A549 (cell line): ENCODE measurements at regions not wholly inside any gene's neighbourhood (a gene's known extent, or its start where the extent isn't known, plus 50 kb on each side); places are given as distances from the start of the nearest gene placed in this dataset.

Experiments
- ATAC-seq, 2 experiments: fragments of 200-7000 bp in 1 of 2; fragments of >200 bp in 1 of 2; cut with Nextera tagmentation in 1 of 2; cut with Tn5 transposase in 1 of 2; 3 replicates each; pipeline versions ENCODE4 v1.8.0 to v1.9.1; 2018 to 2020; ENCODE audit warnings: mild to moderate bottlenecking in 1 of 2, moderate library complexity in 1 of 2
- CTCF ChIA-PET: fragments of 300-600 bp; sonication (Branson Sonifier 250); formaldehyde crosslinking; extraction: SDS; loops from one replicate; lab custom pipeline; 2021; ENCODE audit warnings: antibody characterized with exemption, inconsistent platforms; lab: Yijun Ruan, JAX
- POLR2A ChIA-PET: fragments of 350-600 bp; formaldehyde crosslinking; extraction: SDS; loops from one replicate; lab custom pipeline; 2021; ENCODE audit warnings: antibody characterized with exemption, inconsistent platforms; lab: Yijun Ruan, JAX
- DNase-seq, 2 experiments: peaks; one replicate each; pipeline versions ENCODE4 v3.0.0 to v3.0.0-alpha.2; 2011 to 2016; ENCODE audit warnings: low read depth in 1 of 2, low spot score in 1 of 2
- FAIRE-seq: peaks from 2 replicates; lab custom pipeline; 2011; peaks lifted over from hg19 to GRCh38; lab: Jason Lieb, UNC
- H3K27ac ChIP-seq, 2 experiments: fragments of >200 bp; sonication (Bioruptor Twin); formaldehyde crosslinking; 3 replicates each; pipeline ENCODE4 v1.5.1; 2016 to 2017
- H3K4me1 ChIP-seq: fragments of >200 bp; sonication (Bioruptor Twin); formaldehyde crosslinking; 3 replicates; pipeline ENCODE4 v1.6.1; 2016
- H3K4me2 ChIP-seq: fragments of >200 bp; sonication (Bioruptor Twin); formaldehyde crosslinking; 3 replicates; pipeline ENCODE4 v1.6.1; 2016
- H3K4me3 ChIP-seq: fragments of >200 bp; sonication (Bioruptor Twin); formaldehyde crosslinking; 3 replicates; pipeline ENCODE4 v1.5.1; 2016
- H3K9me3 ChIP-seq: fragments of >200 bp; sonication (Bioruptor Twin); formaldehyde crosslinking; 3 replicates; pipeline ENCODE4 v1.6.1; 2016
- BHLHE40 ChIP-seq: IDR thresholded peaks from 2 replicates; pipeline ENCODE4 v1.6.1; 2012; ENCODE audit warnings: low read depth, low read length, inconsistent platforms
- CBX2 ChIP-seq: fragments of 200-600 bp; sonication (generic); IDR thresholded peaks from 2 replicates; pipeline ENCODE4 v1.6.1; 2016; ENCODE audit warnings: low read depth, mild to moderate bottlenecking, borderline replicate concordance
- CBX8 ChIP-seq: fragments of 200-600 bp; sonication (generic); IDR thresholded peaks from 2 replicates; pipeline ENCODE4 v1.6.1; 2016
- CHD4 ChIP-seq: fragments of 200-600 bp; sonication (generic); IDR thresholded peaks from 2 replicates; pipeline ENCODE4 v1.6.1; 2016; ENCODE audit warnings: antibody characterized with exemption, mild to moderate bottlenecking, borderline replicate concordance
- CTCF ChIP-seq: fragments of >200 bp; sonication (Bioruptor Twin); formaldehyde crosslinking; IDR thresholded peaks from 3 replicates; pipeline ENCODE4 v1.5.1; 2016
- EHF ChIP-seq: fragments of 250-450 bp; sonication (Bioruptor Pico); IDR thresholded peaks from 2 replicates; pipeline ENCODE4 v1.5.0; 2020; ENCODE audit warnings: mild to moderate bottlenecking
- ESRRA ChIP-seq: fragments of 150-350 bp; IDR thresholded peaks from 2 replicates; pipeline ENCODE4 v1.6.1; 2014; ENCODE audit warnings: mild to moderate bottlenecking, low read length, borderline replicate concordance
- FOSB ChIP-seq: fragments of 250-450 bp; sonication (Bioruptor Pico); IDR thresholded peaks from 2 replicates; pipeline ENCODE4 v1.5.0; 2020; ENCODE audit warnings: mild to moderate bottlenecking, moderate library complexity
- FOXS1 ChIP-seq: fragments of 250-450 bp; sonication (Bioruptor Pico); IDR thresholded peaks from 2 replicates; pipeline ENCODE4 v1.5.0; 2020; ENCODE audit warnings: mild to moderate bottlenecking, moderate library complexity
- HEYL ChIP-seq: fragments of 250-450 bp; sonication (Bioruptor Pico); IDR thresholded peaks from 2 replicates; pipeline ENCODE4 v1.8.0; 2021; ENCODE audit warnings: mild to moderate bottlenecking, moderate library complexity
- JUNB ChIP-seq: fragments of >200 bp; sonication (Bioruptor Twin); formaldehyde crosslinking; IDR thresholded peaks from 2 replicates; pipeline ENCODE4 v1.6.1; 2016
- KDM1A ChIP-seq: fragments of 200-600 bp; sonication (generic); IDR thresholded peaks from 2 replicates; pipeline ENCODE4 v1.6.1; 2016; ENCODE audit warnings: low read depth, mild to moderate bottlenecking
- MAX ChIP-seq: IDR thresholded peaks from 2 replicates; pipeline ENCODE4 v1.6.1; 2012
- NFE2L2 ChIP-seq: fragments of 150-350 bp; conservative IDR thresholded peaks from 2 replicates; pipeline ENCODE4 v1.6.1; 2014; ENCODE audit warnings: low read length
- NR3C1 ChIP-seq: fragments of >200 bp; sonication (Bioruptor Twin); formaldehyde crosslinking; IDR thresholded peaks from 3 replicates; pipeline ENCODE4 v1.6.1; 2017
- PHF8 ChIP-seq: fragments of 200-600 bp; sonication (generic); IDR thresholded peaks from 2 replicates; pipeline ENCODE4 v1.6.1; 2016; ENCODE audit warnings: low read depth, mild to moderate bottlenecking, antibody characterized with exemption, moderate library complexity, borderline replicate concordance
- POLR2A ChIP-seq: IDR thresholded peaks from 2 replicates; pipeline ENCODE4 v1.6.1; 2012; ENCODE audit warnings: mild to moderate bottlenecking, low read length
- RFX5 ChIP-seq: fragments of 450-650 bp; IDR thresholded peaks from 2 replicates; pipeline ENCODE4 v1.7.1; 2014; ENCODE audit warnings: antibody characterized with exemption, mild to moderate bottlenecking, moderate library complexity
- RNF2 ChIP-seq: fragments of 200-600 bp; sonication (generic); IDR thresholded peaks from 2 replicates; pipeline ENCODE4 v1.6.1; 2016; ENCODE audit warnings: low read depth, mild to moderate bottlenecking, antibody characterized with exemption, moderate library complexity, borderline replicate concordance
- SMC3 ChIP-seq: fragments of >200 bp; sonication (Bioruptor Twin); formaldehyde crosslinking; IDR thresholded peaks from 3 replicates; pipeline ENCODE4 v1.6.1; 2018; ENCODE audit warnings: inconsistent platforms
- SREBF2 ChIP-seq: fragments of 450-650 bp; IDR thresholded peaks from 2 replicates; pipeline ENCODE4 v1.6.1; 2014; ENCODE audit warnings: mild to moderate bottlenecking, moderate library complexity
- ZFP36 ChIP-seq: fragments of 450-650 bp; IDR thresholded peaks from 2 replicates; pipeline ENCODE4 v1.6.1; 2014; ENCODE audit warnings: borderline replicate concordance; ENCODE audit not compliant: partially characterized antibody
- ZNF302 ChIP-seq: fragments of 250-450 bp; sonication (Bioruptor Pico); IDR thresholded peaks from 2 replicates; pipeline ENCODE4 v1.9.0; 2021; ENCODE audit warnings: inconsistent platforms, mild to moderate bottlenecking, moderate library complexity
- WGBS: methylation state at CpG from one replicate; pipeline ENCODE4 v1.1.6; 2017; ENCODE audit errors: missing lambda C conversion rate; 5-methylcytosine and 5-hydroxymethylcytosine counted together
- TF ChIP-seq, protein P1 (sequence below): fragments of 450-650 bp; IDR thresholded peaks from 2 replicates; pipeline ENCODE4 v1.6.1; 2014; ENCODE audit warnings: antibody characterized with exemption
- TF ChIP-seq, protein P2 (sequence below): fragments of 150-350 bp; IDR thresholded peaks from 2 replicates; pipeline ENCODE4 v1.6.1; 2014; ENCODE audit warnings: low read depth, mild to moderate bottlenecking, low read length
- TF ChIP-seq, protein P3 (sequence below): fragments of >200 bp; sonication (Bioruptor Twin); formaldehyde crosslinking; IDR thresholded peaks from 3 replicates; pipeline ENCODE4 v1.6.1; 2016
- TF ChIP-seq, protein P4 (sequence below): fragments of 250-450 bp; sonication (Bioruptor Pico); IDR thresholded peaks from 2 replicates; pipeline ENCODE4 v1.5.0; 2021; ENCODE audit warnings: mild to moderate bottlenecking, moderate library complexity, borderline replicate concordance
- TF ChIP-seq, protein P5 (sequence below): IDR thresholded peaks from 2 replicates; pipeline ENCODE4 v1.6.1; 2012; ENCODE audit warnings: low read depth, borderline replicate concordance

GRCh38 chr5:81909677-81910076, 62.1 kb upstream of the ATG10 start:
- ChIA-PET POLR2A (no interaction called here), CTCF (no interaction called here)
- Histone ChIP-seq H3K4me1 (no peaks in the 10 kb centered on the region), H3K9me3 (no peaks in the 10 kb centered on the region), H3K4me3 (no peak overlapping the region), H3K27ac (no peak overlapping the region), H3K4me2 (no peak overlapping the region)
- DNase-seq: no peak
- ATAC-seq: no peak
- TF ChIP-seq, protein P1, sequence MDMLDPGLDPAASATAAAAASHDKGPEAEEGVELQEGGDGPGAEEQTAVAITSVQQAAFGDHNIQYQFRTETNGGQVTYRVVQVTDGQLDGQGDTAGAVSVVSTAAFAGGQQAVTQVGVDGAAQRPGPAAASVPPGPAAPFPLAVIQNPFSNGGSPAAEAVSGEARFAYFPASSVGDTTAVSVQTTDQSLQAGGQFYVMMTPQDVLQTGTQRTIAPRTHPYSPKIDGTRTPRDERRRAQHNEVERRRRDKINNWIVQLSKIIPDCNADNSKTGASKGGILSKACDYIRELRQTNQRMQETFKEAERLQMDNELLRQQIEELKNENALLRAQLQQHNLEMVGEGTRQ: no peak
- TF ChIP-seq, protein P2, sequence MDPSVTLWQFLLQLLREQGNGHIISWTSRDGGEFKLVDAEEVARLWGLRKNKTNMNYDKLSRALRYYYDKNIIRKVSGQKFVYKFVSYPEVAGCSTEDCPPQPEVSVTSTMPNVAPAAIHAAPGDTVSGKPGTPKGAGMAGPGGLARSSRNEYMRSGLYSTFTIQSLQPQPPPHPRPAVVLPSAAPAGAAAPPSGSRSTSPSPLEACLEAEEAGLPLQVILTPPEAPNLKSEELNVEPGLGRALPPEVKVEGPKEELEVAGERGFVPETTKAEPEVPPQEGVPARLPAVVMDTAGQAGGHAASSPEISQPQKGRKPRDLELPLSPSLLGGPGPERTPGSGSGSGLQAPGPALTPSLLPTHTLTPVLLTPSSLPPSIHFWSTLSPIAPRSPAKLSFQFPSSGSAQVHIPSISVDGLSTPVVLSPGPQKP: no peak
- TF ChIP-seq JUNB: no peak
- TF ChIP-seq, protein P3, sequence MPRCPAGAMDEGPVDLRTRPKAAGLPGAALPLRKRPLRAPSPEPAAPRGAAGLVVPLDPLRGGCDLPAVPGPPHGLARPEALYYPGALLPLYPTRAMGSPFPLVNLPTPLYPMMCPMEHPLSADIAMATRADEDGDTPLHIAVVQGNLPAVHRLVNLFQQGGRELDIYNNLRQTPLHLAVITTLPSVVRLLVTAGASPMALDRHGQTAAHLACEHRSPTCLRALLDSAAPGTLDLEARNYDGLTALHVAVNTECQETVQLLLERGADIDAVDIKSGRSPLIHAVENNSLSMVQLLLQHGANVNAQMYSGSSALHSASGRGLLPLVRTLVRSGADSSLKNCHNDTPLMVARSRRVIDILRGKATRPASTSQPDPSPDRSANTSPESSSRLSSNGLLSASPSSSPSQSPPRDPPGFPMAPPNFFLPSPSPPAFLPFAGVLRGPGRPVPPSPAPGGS: no peak
- no peak for FAIRE-seq
- WGBS: 79% methylated on average over 1 of the region's 1 CpG

GRCh38 chr5:81908771-81909170, 63.1 kb upstream of the ATG10 start:
- DNase-seq (no peak), FAIRE-seq (no peak), ATAC-seq (no peak)
- ChIA-PET POLR2A (no interaction called here), CTCF (no interaction called here)
- Histone ChIP-seq H3K4me3 (no peak overlapping the region), H3K9me3 (no peaks in the 10 kb centered on the region), H3K27ac (no peak overlapping the region), H3K4me1 (no peaks in the 10 kb centered on the region), H3K4me2 (no peak overlapping the region)
- TF ChIP-seq ZFP36 (no peak), CHD4 (no peak), FOSB (CRISPR knock-in tag) (no peak), CTCF (no peak), RFX5 (no peak), MAX (no peak), POLR2A (no peak), ZNF302 (CRISPR knock-in tag) (no peak), RNF2 (no peak), NFE2L2 (no peak), CBX8 (no peak), EHF (no peak), KDM1A (no peak), CBX2 (no peak), NR3C1 (no peak)
- TF ChIP-seq, protein P1: no peak
- 61% methylated on average over 5 of the region's 5 CpGs for WGBS

DNA sequence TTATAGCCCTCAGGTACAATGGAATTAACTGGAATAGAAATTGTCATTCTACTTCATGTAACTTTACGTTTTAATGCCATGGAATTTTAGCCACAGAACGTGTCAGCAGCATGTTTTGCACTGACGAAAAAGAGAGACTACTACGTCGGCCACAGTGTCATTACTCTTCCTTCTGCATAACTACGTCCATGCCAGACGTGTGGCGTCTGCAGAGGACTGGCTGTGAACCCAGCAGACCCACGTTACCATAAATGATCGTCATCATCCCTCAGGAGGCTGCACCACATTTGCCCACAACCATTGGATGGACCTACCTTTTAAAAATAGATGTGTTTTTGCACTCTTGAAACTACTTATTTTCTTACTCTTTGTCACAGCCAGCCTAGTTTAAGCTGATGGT, 63.8 kb upstream of the ATG10 start:
- FAIRE-seq (no peak), DNase-seq (no peak), ATAC-seq (no peak)
- ChIA-PET CTCF (no interaction called here), POLR2A (no interaction called here)
- Histone ChIP-seq H3K9me3 (no peaks in the 10 kb centered on the region), H3K4me2 (no peak overlapping the region), H3K4me1 (no peaks in the 10 kb centered on the region), H3K27ac (no peak overlapping the region), H3K4me3 (no peak overlapping the region)
- WGBS: 81% methylated on average over 10 of the region's 10 CpGs
- TF ChIP-seq SMC3 (no peak), FOXS1 (CRISPR knock-in tag) (no peak), SREBF2 (no peak), PHF8 (no peak), KDM1A (no peak), RNF2 (no peak), CBX2 (no peak), BHLHE40 (no peak), HEYL (CRISPR knock-in tag) (no peak), ESRRA (no peak)
- TF ChIP-seq, protein P4, sequence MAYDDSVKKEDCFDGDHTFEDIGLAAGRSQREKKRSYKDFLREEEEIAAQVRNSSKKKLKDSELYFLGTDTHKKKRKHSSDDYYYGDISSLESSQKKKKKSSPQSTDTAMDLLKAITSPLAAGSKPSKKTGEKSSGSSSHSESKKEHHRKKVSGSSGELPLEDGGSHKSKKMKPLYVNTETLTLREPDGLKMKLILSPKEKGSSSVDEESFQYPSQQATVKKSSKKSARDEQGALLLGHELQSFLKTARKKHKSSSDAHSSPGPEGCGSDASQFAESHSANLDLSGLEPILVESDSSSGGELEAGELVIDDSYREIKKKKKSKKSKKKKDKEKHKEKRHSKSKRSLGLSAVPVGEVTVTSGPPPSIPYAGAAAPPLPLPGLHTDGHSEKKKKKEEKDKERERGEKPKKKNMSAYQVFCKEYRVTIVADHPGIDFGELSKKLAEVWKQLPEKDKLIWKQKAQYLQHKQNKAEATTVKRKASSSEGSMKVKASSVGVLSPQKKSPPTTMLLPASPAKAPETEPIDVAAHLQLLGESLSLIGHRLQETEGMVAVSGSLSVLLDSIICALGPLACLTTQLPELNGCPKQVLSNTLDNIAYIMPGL (CRISPR knock-in tag): no peak
- TF ChIP-seq, protein P5, sequence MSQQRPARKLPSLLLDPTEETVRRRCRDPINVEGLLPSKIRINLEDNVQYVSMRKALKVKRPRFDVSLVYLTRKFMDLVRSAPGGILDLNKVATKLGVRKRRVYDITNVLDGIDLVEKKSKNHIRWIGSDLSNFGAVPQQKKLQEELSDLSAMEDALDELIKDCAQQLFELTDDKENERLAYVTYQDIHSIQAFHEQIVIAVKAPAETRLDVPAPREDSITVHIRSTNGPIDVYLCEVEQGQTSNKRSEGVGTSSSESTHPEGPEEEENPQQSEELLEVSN: no peak
